Endothelial cell of umbilical vein (primary cell): ENCODE measurements at regions not wholly inside any gene's neighbourhood (a gene's known extent, or its start where the extent isn't known, plus 50 kb on each side); places are given as distances from the start of the nearest gene placed in this dataset.

ENCODE experiments used
- BruUV-seq: library from RNA; stranded (reverse); fragments of 400-500 nt; replicated peaks from 2 replicates; lab custom pipeline; 2021; lab: Mats Ljungman, UMichigan
- CTCF ChIA-PET: fragments of 300-600, 350-600 bp; sonication (Branson Sonifier 250); formaldehyde crosslinking; loops from one replicate; lab custom pipeline; 2021; ENCODE audit warnings: antibody characterized with exemption, inconsistent platforms; lab: Charles Lee
- POLR2A ChIA-PET: fragments of 300-600, 350-600 bp; sonication (Branson Sonifier 250); formaldehyde crosslinking; loops from one replicate; lab custom pipeline; 2021; ENCODE audit warnings: antibody characterized with exemption, inconsistent platforms; lab: Charles Lee
- DNase-seq: peaks from one replicate; pipeline ENCODE4 v3.0.0-alpha.2; 2011; ENCODE audit warnings: low read depth, low spot score
- FAIRE-seq: peaks from 2 replicates; lab custom pipeline; 2011; peaks lifted over from hg19 to GRCh38; lab: Jason Lieb, UNC
- H2AFZ ChIP-seq: 2 replicates; pipeline ENCODE4 v1.6.0; 2012; ENCODE audit warnings: low read depth, low read length, control low read depth, inconsistent platforms
- H3K27ac ChIP-seq: 2 replicates; pipeline ENCODE4 v1.5.1; 2011; ENCODE audit warnings: low read depth, mild to moderate bottlenecking, control low read depth, low read length, moderate library complexity; ENCODE audit not compliant: insufficient read depth
- H3K27me3 ChIP-seq, 2 experiments: 2 replicates each; pipeline versions ENCODE4 v1.6.0 to v1.6.1; 2011; ENCODE audit warnings: low read length in 2 of 2, mixed read lengths in 1 of 2; ENCODE audit not compliant: control insufficient read depth in 2 of 2, insufficient read depth in 2 of 2
- H3K36me3 ChIP-seq, 2 experiments: 2 replicates in 1 of 2; 3 replicates in 1 of 2; pipeline ENCODE4 v1.5.1; 2011; ENCODE audit warnings: low read length in 2 of 2, mild to moderate bottlenecking in 1 of 2, moderate library complexity in 1 of 2; ENCODE audit not compliant: control insufficient read depth in 2 of 2, insufficient read depth in 2 of 2; ENCODE audit errors: extremely low read depth in 1 of 2
- H3K4me1 ChIP-seq: 3 replicates; pipeline ENCODE4 v1.5.1; 2011; ENCODE audit warnings: mild to moderate bottlenecking, low read length; ENCODE audit not compliant: control insufficient read depth, insufficient read depth; ENCODE audit errors: extremely low read depth
- H3K4me2 ChIP-seq: 2 replicates; pipeline ENCODE4 v1.6.1; 2011; ENCODE audit warnings: low read length, control low read depth, mixed read lengths; ENCODE audit not compliant: insufficient read depth
- H3K4me3 ChIP-seq, 3 experiments: fragments of 200-600 bp in 1 of 3; sonication (generic), shearing (Covaris generic) in 1 of 3; replicated peaks in 1 of 3; 2 replicates each; pipeline ENCODE4 v1.5.1; 2011 to 2016; ENCODE audit warnings: control low read depth in 3 of 3, low read length in 3 of 3, mild to moderate bottlenecking in 2 of 3, inconsistent platforms in 1 of 3, low read depth in 1 of 3, moderate library complexity in 1 of 3; ENCODE audit not compliant: insufficient read depth in 1 of 3
- H3K79me2 ChIP-seq: 2 replicates; pipeline ENCODE4 v1.6.0; 2012; ENCODE audit warnings: low read length, inconsistent platforms; ENCODE audit not compliant: control insufficient read depth, insufficient read depth
- H3K9ac ChIP-seq: replicated peaks from 2 replicates; pipeline ENCODE3; 2011; ENCODE audit warnings: low read length, control low read depth; ENCODE audit not compliant: insufficient read depth; ENCODE audit errors: extremely low read depth
- H3K9me1 ChIP-seq: replicated peaks from 3 replicates; pipeline ENCODE4 v1.6.0; 2011; ENCODE audit warnings: mild to moderate bottlenecking, low read length; ENCODE audit not compliant: control insufficient read depth, insufficient read depth; ENCODE audit errors: extremely low read depth
- H3K9me3 ChIP-seq: replicated peaks from 2 replicates; pipeline ENCODE4 v1.5.1; 2012; ENCODE audit warnings: low read length, inconsistent platforms; ENCODE audit not compliant: control insufficient read depth, insufficient read depth
- H4K20me1 ChIP-seq: replicated peaks from 2 replicates; pipeline ENCODE3; 2011; ENCODE audit warnings: mild to moderate bottlenecking, low read length; ENCODE audit not compliant: control insufficient read depth, insufficient read depth; ENCODE audit errors: extremely low read depth
- CTCF ChIP-seq, 2 donors: IDR thresholded peaks; 1 replicate in 1 of 2; 2 replicates in 1 of 2; pipeline ENCODE4 v1.5.1; 2011; ENCODE audit warnings: low read length in 2 of 2, mild to moderate bottlenecking in 2 of 2, moderate library complexity in 2 of 2, control low read depth in 1 of 2, inconsistent platforms in 1 of 2, low read depth in 1 of 2; ENCODE audit not compliant: insufficient read depth in 1 of 2; ENCODE audit errors: extremely low read depth in 1 of 2
- EZH2 ChIP-seq: IDR thresholded peaks from 2 replicates; pipeline ENCODE4 v1.6.1; 2012; ENCODE audit warnings: borderline replicate concordance, low read depth, mild to moderate bottlenecking, moderate library complexity, low read length, inconsistent platforms; ENCODE audit not compliant: severe bottlenecking
- FOS ChIP-seq: IDR thresholded peaks from 2 replicates; pipeline ENCODE4 v1.6.1; 2011; ENCODE audit warnings: mild to moderate bottlenecking, low read length, moderate library complexity, borderline replicate concordance; ENCODE audit not compliant: insufficient read depth
- GATA2 ChIP-seq: IDR thresholded peaks from 2 replicates; pipeline ENCODE4 v1.7.0; 2011; ENCODE audit warnings: low read depth, mild to moderate bottlenecking, moderate library complexity, mixed read lengths, low read length; ENCODE audit not compliant: insufficient read length, insufficient read depth
- JUN ChIP-seq: IDR thresholded peaks from 2 replicates; pipeline ENCODE4 v1.6.1; 2011; ENCODE audit warnings: borderline replicate concordance, low read depth; ENCODE audit not compliant: insufficient read length, insufficient read depth
- MAX ChIP-seq: IDR thresholded peaks from 2 replicates; pipeline ENCODE4 v1.6.1; 2011; ENCODE audit not compliant: insufficient read depth, insufficient read length
- MYC ChIP-seq: IDR thresholded peaks from one replicate; pipeline ENCODE4 v1.6.1; 2011; ENCODE audit warnings: mild to moderate bottlenecking, low read depth, low read length
- POLR2A ChIP-seq: IDR thresholded peaks from 2 replicates; pipeline ENCODE4 v1.6.1; 2012; ENCODE audit warnings: low read depth, mild to moderate bottlenecking, control low read depth, low read length
- POLR2AphosphoS5 ChIP-seq: IDR thresholded peaks from 2 replicates; pipeline ENCODE4 v1.6.1; 2012; ENCODE audit warnings: low read depth, mild to moderate bottlenecking, control low read depth, low read length, moderate library complexity; ENCODE audit not compliant: insufficient read depth
- dilution Hi-C: fragments of 300-500 bp; cut with MboI; formaldehyde crosslinking; loops from one replicate; pipeline ENCODE4 v1.15.0; 2019; ENCODE audit warnings: low sequenced_read_pairs; ENCODE audit not compliant: extremely low pct_ligation_motif_present
- intact Hi-C: fragments of 100-400 bp; cut with micrococcal nuclease; formaldehyde crosslinking; loops from one replicate; pipeline ENCODE4 v1.10.0; 2022

- no peaks in the 10 kb centered on the region for H3K4me1 ChIP-seq
- no peak overlapping the region for H3K9ac ChIP-seq
- ChIA-PET CTCF (no interaction called here), POLR2A (no interaction called here)
- no peak overlapping the region for H3K4me2 ChIP-seq
- intact Hi-C loops (no loop called here), dilution Hi-C loops (no loop called here)
- no peaks in the 10 kb centered on the region for H3K9me3 ChIP-seq
- FAIRE-seq (no peak), DNase-seq (no peak)
- no peak overlapping the region for H3K4me3 ChIP-seq
- no peaks in the 10 kb centered on the region for H4K20me1 ChIP-seq
- no peak for TF ChIP-seq GATA2
- H3K27me3 ChIP-seq, result no peaks in the 10 kb centered on the region
- H3K36me3 ChIP-seq, result no peaks in the 10 kb centered on the region
- BruUV-seq, result no TSS peak
- H3K27ac ChIP-seq, result no peak overlapping the region
- H3K79me2 ChIP-seq, result no peaks in the 10 kb centered on the region
- H3K9me1 ChIP-seq, result no peaks in the 10 kb centered on the region
- H2AFZ ChIP-seq, result no peak overlapping the region
These were observed 372.7 kb upstream of the PSMD7 start for GRCh38 chr16:73923951-73924350.

DNA sequence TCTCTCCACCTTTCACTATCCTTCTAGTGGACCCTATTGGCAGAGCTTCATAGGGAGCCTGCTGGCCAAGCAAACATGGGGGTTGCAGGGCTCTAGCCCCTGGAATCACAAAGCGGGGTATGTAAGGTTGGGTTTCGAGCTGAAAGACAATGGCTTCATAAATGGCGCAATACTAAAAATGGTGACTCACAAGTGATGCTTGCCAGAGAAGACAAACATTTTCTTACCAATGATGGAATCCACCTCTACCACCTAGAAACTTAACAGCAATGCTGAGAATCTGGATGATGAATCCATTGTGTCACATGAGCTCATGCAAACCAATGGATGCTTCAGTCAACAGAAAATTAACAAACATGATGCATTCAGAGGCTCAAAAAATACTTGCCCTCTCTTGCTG, 375.3 kb upstream of the PSMD7 start:
- no TSS peak for BruUV-seq
- FAIRE-seq, result no peak
- intact Hi-C loops, result no loop called here

More for the DNA sequence above, 375.3 kb upstream of the PSMD7 start:
- Histone ChIP-seq H3K27me3 (no peaks in the 10 kb centered on the region), H3K4me2 (no peak overlapping the region), H3K36me3 (no peaks in the 10 kb centered on the region), H3K27ac (no peak overlapping the region), H3K9ac (no peak overlapping the region), H2AFZ (no peak overlapping the region), H3K9me1 (no peaks in the 10 kb centered on the region), H3K79me2 (no peaks in the 10 kb centered on the region), H3K9me3 (no peaks in the 10 kb centered on the region), H3K4me3 (no peak overlapping the region), H4K20me1 (no peaks in the 10 kb centered on the region), H3K4me1 (no peaks in the 10 kb centered on the region)
- dilution Hi-C loops, result no loop called here
- CTCF ChIA-PET, result no interaction called here
- POLR2A ChIA-PET, result no interaction called here
- DNase-seq, result no peak
- TF ChIP-seq GATA2 (no peak), POLR2AphosphoS5 (no peak), CTCF (IDR thresholded peaks at IDR 0.05; ENCODE audit: extremely low read depth in 1 of 2, insufficient read depth in 1 of 2, low read depth in 1 of 2, low read length in 2 of 2) (no peak), POLR2A (no peak), MYC (no peak), EZH2 (no peak), JUN (no peak), FOS (no peak), MAX (no peak)
